ENCODE measurements at regions not wholly inside any gene's neighbourhood (a gene's known extent, or its start where the extent isn't known, plus 50 kb on each side); places are given as distances from the start of the nearest gene placed in this dataset.

DNA sequence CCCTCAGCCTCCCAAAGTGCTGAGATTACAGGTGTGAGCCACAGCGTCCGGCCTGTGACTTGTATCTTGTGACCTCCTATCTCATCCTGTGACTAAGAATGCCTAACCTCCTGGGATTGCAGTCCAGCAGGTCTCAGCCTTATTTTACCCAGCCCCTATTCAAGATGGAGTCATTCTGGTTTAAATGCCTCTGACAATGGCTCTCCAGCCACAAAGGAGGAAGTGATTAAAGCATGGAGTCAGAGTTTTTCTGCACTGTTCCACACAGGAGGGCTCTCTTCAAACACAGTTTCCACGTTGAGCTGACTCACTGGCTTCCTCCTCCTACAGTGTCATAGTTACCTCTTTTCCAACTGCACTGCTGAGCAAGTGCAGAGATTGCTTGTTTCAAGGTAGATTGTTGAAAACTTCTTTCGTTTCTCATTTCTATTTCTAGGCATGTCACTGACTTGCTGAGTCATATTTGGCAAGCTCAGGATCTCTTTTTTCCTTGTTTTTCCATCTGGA, 383.8 kb downstream of the PCNX1 start:
- Histone ChIP-seq H4K8ac (ENCODE audit: low read depth in 2 of 2, low read length in 2 of 2) (peak overlapping the region in 1 of 2 experiments; percentile 77; a peak in 3 of 4 replicates), H3K79me1 (ENCODE audit: low read depth in 1 of 2, low read length in 2 of 2) (no peaks in the 10 kb centered on the region), H3K9ac (ENCODE audit: low read depth, low read length) (no peak overlapping the region), H3K36me3 (ENCODE audit: control insufficient read depth, insufficient read depth, low read length) (no peaks in the 10 kb centered on the region), H4K91ac (ENCODE audit: insufficient read depth, low read depth, low read length) (peak overlapping the region; percentile 14), H3K4me2 (ENCODE audit: low read depth, low read length) (peak overlapping the region; percentile 16; the same call in 1 of the 2 replicates), H2BK15ac (ENCODE audit: low read depth, low read length) (0 out of 3 replicates have a peak overlapping the region, but pooled peaks have one; percentile 3), H3K4me3 (ENCODE audit: insufficient read depth, low read depth, low read length) (no peak overlapping the region), H3K27ac (ENCODE audit: insufficient read depth, low read length) (peak overlapping the region; percentile 40), H3K9me3 (ENCODE audit: control insufficient read depth, insufficient read depth, low read length) (no peaks in the 10 kb centered on the region), H3K18ac (ENCODE audit: low read depth, low read length) (peak overlapping the region; percentile 10; the same call in 1 of the 2 replicates), H2BK20ac (ENCODE audit: low read depth, low read length) (peak overlapping the region; percentile 64; the same call in 1 of the 2 replicates), H3K4ac (ENCODE audit: low read depth, low read length) (peak overlapping the region; percentile 68), H2AFZ (replicated peaks; ENCODE audit: low read length, poor library complexity) (peak overlapping the region; percentile 85), H4K20me1 (ENCODE audit: insufficient read depth, low read length) (no peaks in the 10 kb centered on the region), H3K14ac (replicated peaks; ENCODE audit: low read depth, low read length) (peak overlapping the region; percentile 34), H3K9me1 (ENCODE audit: insufficient read depth, low read length) (no peaks in the 10 kb centered on the region), H3K23ac (ENCODE audit: low read depth, low read length) (no peak overlapping the region; the same call in 1 of the 2 replicates), H2AK5ac (ENCODE audit: low read depth, low read length) (0 out of 2 replicates have a peak overlapping the region, but pooled peaks have one; percentile 11), H3K27me3 (ENCODE audit: control insufficient read depth, insufficient read depth, low read length) (no peaks in the 10 kb centered on the region), H2AK9ac (replicated peaks; ENCODE audit: low read depth, low read length, poor library complexity) (no peak overlapping the region), H2BK120ac (ENCODE audit: low read depth, low read length) (peak overlapping the region; percentile 81), H4K5ac (ENCODE audit: low read depth, low read length) (peak overlapping the region; percentile 36; the same call in 1 of the 2 replicates), H2BK5ac (ENCODE audit: low read depth, low read length, poor library complexity, severe bottlenecking) (peak overlapping the region; percentile 84), H3K56ac (ENCODE audit: extremely low read depth, insufficient read depth, low read length) (no peak overlapping the region), H3K4me1 (ENCODE audit: control insufficient read depth, insufficient read depth, low read length) (peaks cover 1% of the 10 kb centered on the region; the same call in 1 of the 2 replicates)
- WGBS, 2 experiments (ENCODE audit: extremely low coverage in 2 of 2, insufficient read length in 1 of 2): no CpG with 5 or more reads among the region's 4 CpGs
- intact Hi-C loops (cut with micrococcal nuclease): no loop called here
- TF ChIP-seq MXI1 (IDR thresholded peaks at IDR 0.05; ENCODE audit: borderline replicate concordance, low read depth, low read length) (0 out of 2 replicates have a peak, but pooled peaks have one; percentile 33), FOS (IDR thresholded peaks at IDR 0.05; ENCODE audit: low read depth, low read length) (no peak), CEBPB (IDR thresholded peaks at IDR 0.05; ENCODE audit: low read depth, low read length) (no peak), RAD21 (IDR thresholded peaks at IDR 0.05; ENCODE audit: low read length) (peak; percentile 14; the same call in 1 of the 2 replicates), MAFK (IDR thresholded peaks at IDR 0.05; ENCODE audit: low read depth, low read length) (peak; percentile 49), MAZ (IDR thresholded peaks at IDR 0.05; ENCODE audit: borderline replicate concordance, low read depth, low read length) (no peak), RFX5 (IDR thresholded peaks at IDR 0.05; ENCODE audit: low read depth, low read length) (no peak), NFE2L2 (IDR thresholded peaks at IDR 0.05; ENCODE audit: low read depth, low read length) (peak; percentile 78)
- TF ChIP-seq, protein P1, sequence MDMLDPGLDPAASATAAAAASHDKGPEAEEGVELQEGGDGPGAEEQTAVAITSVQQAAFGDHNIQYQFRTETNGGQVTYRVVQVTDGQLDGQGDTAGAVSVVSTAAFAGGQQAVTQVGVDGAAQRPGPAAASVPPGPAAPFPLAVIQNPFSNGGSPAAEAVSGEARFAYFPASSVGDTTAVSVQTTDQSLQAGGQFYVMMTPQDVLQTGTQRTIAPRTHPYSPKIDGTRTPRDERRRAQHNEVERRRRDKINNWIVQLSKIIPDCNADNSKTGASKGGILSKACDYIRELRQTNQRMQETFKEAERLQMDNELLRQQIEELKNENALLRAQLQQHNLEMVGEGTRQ (IDR thresholded peaks at IDR 0.05; ENCODE audit: low read depth, low read length): no peak
- ATAC-seq (ENCODE audit: low read depth) (peak; percentile 98), DNase-seq (peak; percentile 93)
- in situ Hi-C loops (cut with MboI; ENCODE audit: low sequenced_read_pairs): no loop called here
- no TSS peak for BruUV-seq (replicated peaks)
- ChIA-PET CTCF (interaction anchor here (0.6 to 0.8 kb wide), 2 partner anchors 13 to 1807 kb away, joined by 3 read pairs; no protein-coding TSS in a partner anchor), POLR2A (ENCODE audit: unreplicated experiment) (no interaction called here)
- dilution Hi-C loops (cut with HindIII; ENCODE audit: low sequenced_read_pairs, unreplicated experiment): no loop called here
